Pancreas (tissue), 10 donors: ENCODE measurements at regions not wholly inside any gene's neighbourhood (a gene's known extent, or its start where the extent isn't known, plus 50 kb on each side); places are given as distances from the start of the nearest gene placed in this dataset.
"Not testable (repeated sequence)": the region's sequence is repeated elsewhere in the genome, so short reads cannot be mapped to it uniquely, and the experiment has no call there.

Source experiments
- ATAC-seq, 4 donors: fragments of 200-7000 bp; cut with Tn5 transposase; one replicate each; pipeline versions ENCODE4 v1.8.0 to v1.9.1; 2020; ENCODE audit warnings: mild to moderate bottlenecking in 4 of 4, moderate library complexity in 4 of 4
- DNase-seq, 6 donors: peaks; one replicate each; pipeline ENCODE4 v3.0.0-alpha.2; 2020
- FAIRE-seq: peaks from 2 replicates; lab custom pipeline; 2012; peaks lifted over from hg19 to GRCh38; lab: Jason Lieb, UNC
- H3K27ac ChIP-seq, 4 donors: fragments of 200-600 bp; sonication (generic); 1 replicate in 3 of 4; 2 replicates in 1 of 4; pipeline versions ENCODE4 v1.5.0 to v1.8.0; 2020
- H3K27me3 ChIP-seq, 4 donors: fragments of 200-600 bp; one replicate each; pipeline ENCODE4 v1.8.0; 2021
- H3K36me3 ChIP-seq, 3 donors: fragments of 200-600 bp; sonication (generic) in 1 of 3; one replicate each; pipeline versions ENCODE4 v1.5.0 to v1.8.0; 2020 to 2021
- H3K4me1 ChIP-seq, 3 donors: fragments of 200-600 bp; one replicate each; pipeline ENCODE4 v1.8.0; 2021
- H3K4me3 ChIP-seq, 4 donors: fragments of 200-600 bp; sonication (generic) in 2 of 4; one replicate each; pipeline versions ENCODE4 v1.5.0 to v1.8.0; 2020 to 2021
- H3K9me3 ChIP-seq, 4 donors: fragments of 200-600 bp; one replicate each; pipeline ENCODE4 v1.8.0; 2021
- WGBS, 2 donors: extraction: QIAGEN DNeasy Blood & Tissue Kit; methylation state at CpG; one replicate each; pipeline ENCODE4 v1.1.7; 2013; 5-methylcytosine and 5-hydroxymethylcytosine counted together
- intact Hi-C, 3 donors: fragments of 100-400 bp; cut with DNase I; formaldehyde crosslinking; loops; one replicate each; pipeline versions ENCODE4 v1.11.1 to v1.14.2; 2022
- TF ChIP-seq, protein P1 (sequence below), 4 donors: fragments of 200-600 bp; sonication (generic) in 3 of 4; IDR thresholded peaks; one replicate each; pipeline versions ENCODE4 v1.5.0 to v1.8.0; 2021; ENCODE audit warnings: antibody characterized with exemption in 4 of 4
- donor health status: healthy with polysubstance abuse.
- donor health status: DM: no; HTN: no; CAD: no; lungs with moderate emphysema.
- donor health status: DM: no; HTN: no; CAD: no.
- donor health status: control.
- donor health status: control.
- donor health status: Bipolar disorder and iron deficiency.
- donor health status: DM: yes; HTN: yes; CAD: no.
- donor health status: DM: no; HTN: no; CAD: no.
- donor health status: DM: no; HTN: no; CAD: no.
- donor health status: DM: yes; HTN: yes; CAD: no.

DNA sequence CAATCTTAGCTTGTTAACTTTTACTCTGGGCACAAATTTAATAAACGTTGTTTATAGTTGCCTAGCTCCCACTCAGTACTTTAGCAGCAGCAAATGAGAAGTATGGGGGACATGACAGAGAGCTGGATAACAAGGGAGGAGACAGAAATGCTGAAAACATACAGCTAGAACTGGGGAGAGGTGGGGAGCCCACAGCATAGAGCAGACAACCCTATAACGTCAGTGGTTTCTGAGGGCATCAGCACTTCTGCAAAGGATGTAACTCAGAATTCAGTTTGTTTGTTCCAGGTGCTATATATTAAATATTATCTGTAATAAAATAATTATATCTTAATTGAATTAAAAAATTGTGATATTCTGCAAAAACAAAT lies 1098.7 kb upstream of the FANCL start:
- no peak overlapping the region for H3K4me3 ChIP-seq
- H3K9me3 ChIP-seq, result no peaks in the 10 kb centered on the region
- H3K4me1 ChIP-seq, result no peaks in the 10 kb centered on the region
- no peaks in the 10 kb centered on the region for H3K36me3 ChIP-seq
- no peak overlapping the region for H3K27ac ChIP-seq
- no peak for ATAC-seq
- WGBS, 2 donors, result 45 to 53% methylated on average over 2 of the region's 2 CpGs
- TF ChIP-seq, protein P1, sequence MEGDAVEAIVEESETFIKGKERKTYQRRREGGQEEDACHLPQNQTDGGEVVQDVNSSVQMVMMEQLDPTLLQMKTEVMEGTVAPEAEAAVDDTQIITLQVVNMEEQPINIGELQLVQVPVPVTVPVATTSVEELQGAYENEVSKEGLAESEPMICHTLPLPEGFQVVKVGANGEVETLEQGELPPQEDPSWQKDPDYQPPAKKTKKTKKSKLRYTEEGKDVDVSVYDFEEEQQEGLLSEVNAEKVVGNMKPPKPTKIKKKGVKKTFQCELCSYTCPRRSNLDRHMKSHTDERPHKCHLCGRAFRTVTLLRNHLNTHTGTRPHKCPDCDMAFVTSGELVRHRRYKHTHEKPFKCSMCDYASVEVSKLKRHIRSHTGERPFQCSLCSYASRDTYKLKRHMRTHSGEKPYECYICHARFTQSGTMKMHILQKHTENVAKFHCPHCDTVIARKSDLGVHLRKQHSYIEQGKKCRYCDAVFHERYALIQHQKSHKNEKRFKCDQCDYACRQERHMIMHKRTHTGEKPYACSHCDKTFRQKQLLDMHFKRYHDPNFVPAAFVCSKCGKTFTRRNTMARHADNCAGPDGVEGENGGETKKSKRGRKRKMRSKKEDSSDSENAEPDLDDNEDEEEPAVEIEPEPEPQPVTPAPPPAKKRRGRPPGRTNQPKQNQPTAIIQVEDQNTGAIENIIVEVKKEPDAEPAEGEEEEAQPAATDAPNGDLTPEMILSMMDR (IDR thresholded peaks at IDR 0.05), result no peak
- intact Hi-C loops, result no loop called here
- no peak for DNase-seq
- H3K27me3 ChIP-seq, result no peaks in the 10 kb centered on the region
- no peak for FAIRE-seq

- H3K9me3 ChIP-seq, result no peaks in the 10 kb centered on the region
- H3K4me3 ChIP-seq, result no peak overlapping the region
- intact Hi-C loops, result no loop called here
- H3K27me3 ChIP-seq, result no peaks in the 10 kb centered on the region
- DNase-seq (no peak), FAIRE-seq (no peak), ATAC-seq (no peak)
- TF ChIP-seq, protein P1 (IDR thresholded peaks at IDR 0.05), result no peak
- H3K27ac ChIP-seq, result no peak overlapping the region
- H3K4me1 ChIP-seq, result no peaks in the 10 kb centered on the region
- H3K36me3 ChIP-seq, result no peaks in the 10 kb centered on the region
- WGBS, 2 donors, result 48 to 58% methylated on average over 8 of the region's 8 CpGs
These were observed 1098.2 kb upstream of the FANCL start for GRCh38 chr2:59339121-59339836.

GRCh38 chr2:59333007-59333406 lies 1091.9 kb upstream of the FANCL start:
- no peaks in the 10 kb centered on the region for H3K36me3 ChIP-seq
- no peak overlapping the region for H3K4me3 ChIP-seq
- intact Hi-C loops, result no loop called here
- no peaks in the 10 kb centered on the region for H3K27me3 ChIP-seq
- H3K9me3 ChIP-seq, result no peaks in the 10 kb centered on the region
- TF ChIP-seq, protein P1 (IDR thresholded peaks at IDR 0.05), result no peak
- ATAC-seq (no peak), FAIRE-seq (no peak), DNase-seq (no peak)
- H3K4me1 ChIP-seq, result no peaks in the 10 kb centered on the region
- no peak overlapping the region for H3K27ac ChIP-seq
- WGBS, 2 donors, result 41 to 47% methylated on average over 4 of the region's 4 CpGs

GRCh38 chr2:59326581-59327365 lies 1085.6 kb upstream of the FANCL start:
- DNase-seq, intact Hi-C loops, H3K4me1 ChIP-seq, FAIRE-seq, H3K27ac ChIP-seq, ATAC-seq, H3K36me3 ChIP-seq, H3K9me3 ChIP-seq, H3K27me3 ChIP-seq, H3K4me3 ChIP-seq: not testable (repeated sequence)
- 76 to 83% methylated on average over 14 of the region's 14 CpGs for WGBS, 2 donors

DNA sequence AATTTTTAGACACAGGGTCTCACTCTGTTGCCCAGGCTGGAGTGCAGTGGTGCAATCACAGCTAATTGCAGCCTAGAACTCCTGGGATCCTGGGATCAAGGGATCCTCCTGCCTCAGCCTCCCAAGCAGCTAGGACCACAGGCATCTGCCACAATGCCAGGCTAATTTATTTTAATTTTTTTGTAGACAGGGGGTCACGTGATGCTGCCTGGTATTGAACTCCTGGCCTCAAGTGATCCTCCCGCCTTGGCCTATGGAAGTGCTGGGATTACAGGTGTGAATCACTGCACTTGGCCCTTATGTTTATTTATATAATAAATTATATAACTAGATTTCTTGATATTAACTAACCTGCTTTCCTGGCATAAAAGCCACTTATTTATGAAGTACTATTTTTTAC lies 1081.7 kb upstream of the FANCL start:
- TF ChIP-seq, protein P1 (IDR thresholded peaks at IDR 0.05), result no peak
- no peak overlapping the region for H3K27ac ChIP-seq
- H3K9me3 ChIP-seq, result no peaks in the 10 kb centered on the region
- FAIRE-seq, result no peak
- intact Hi-C loops, result no loop called here
- no peak for ATAC-seq
- H3K36me3 ChIP-seq, result no peaks in the 10 kb centered on the region
- H3K4me1 ChIP-seq, result no peaks in the 10 kb centered on the region
- 88 to 90% methylated on average over 2 of the region's 2 CpGs for WGBS, 2 donors
- H3K4me3 ChIP-seq, result no peak overlapping the region
- no peak for DNase-seq
- H3K27me3 ChIP-seq, result no peaks in the 10 kb centered on the region
